Caco-2 (cell line): ENCODE measurements at regions not wholly inside any gene's neighbourhood (a gene's known extent, or its start where the extent isn't known, plus 50 kb on each side); places are given as distances from the start of the nearest gene placed in this dataset.

Experiments used
- BruUV-seq: library from RNA; stranded (reverse); fragments of 400-500 nt; replicated peaks from 2 replicates; lab custom pipeline; 2021; lab: Mats Ljungman, UMichigan
- CTCF ChIA-PET: fragments of 300-600 bp; sonication (Branson Sonifier 250); formaldehyde crosslinking; loops from one replicate; lab custom pipeline; 2022; ENCODE audit warnings: antibody characterized with exemption; lab: Charles Lee
- POLR2A ChIA-PET: fragments of 300-600 bp; sonication (Branson Sonifier 250); formaldehyde crosslinking; loops from one replicate; lab custom pipeline; 2022; ENCODE audit warnings: antibody characterized with exemption; lab: Charles Lee
- DNase-seq, 2 experiments: peaks; one replicate each; pipeline versions ENCODE4 v3.0.0 to v3.0.0-alpha.2; 2020 to 2022
- H3K27me3 ChIP-seq: replicated peaks from 2 replicates; pipeline ENCODE4 v1.6.0; 2011; ENCODE audit warnings: low read length; ENCODE audit not compliant: control insufficient read depth, insufficient read depth
- H3K36me3 ChIP-seq: 2 replicates; pipeline ENCODE4 v1.5.1; 2011; ENCODE audit warnings: low read length; ENCODE audit not compliant: control insufficient read depth, insufficient read depth
- H3K4me1 ChIP-seq: fragments of 250-450 bp; sonication (Bioruptor Pico); 2 replicates; pipeline ENCODE4 v1.5.1; 2020; ENCODE audit warnings: mild to moderate bottlenecking
- H3K4me3 ChIP-seq: 2 replicates; pipeline ENCODE4 v1.5.1; 2011; ENCODE audit warnings: low read depth, mild to moderate bottlenecking, control low read depth, low read length
- H3K9me3 ChIP-seq: fragments of 250-450 bp; sonication (Bioruptor Pico); 2 replicates; pipeline ENCODE4 v1.5.1; 2020; ENCODE audit warnings: mild to moderate bottlenecking, moderate library complexity
- H3K27ac Mint-ChIP-seq: one replicate; pipeline ENCODE4 v1.8.0; 2022; ENCODE audit warnings: mixed read lengths; ENCODE audit not compliant: unreplicated experiment
- H3K27me3 Mint-ChIP-seq: one replicate; pipeline ENCODE4 v1.8.0; 2022; ENCODE audit warnings: mixed read lengths; ENCODE audit not compliant: insufficient read depth, unreplicated experiment
- H3K36me3 Mint-ChIP-seq: one replicate; pipeline ENCODE4 v1.8.0; 2022; ENCODE audit warnings: mild to moderate bottlenecking, mixed read lengths; ENCODE audit not compliant: insufficient read depth, unreplicated experiment
- H3K4me1 Mint-ChIP-seq: one replicate; pipeline ENCODE4 v1.8.0; 2022; ENCODE audit warnings: low read depth, mixed read lengths; ENCODE audit not compliant: unreplicated experiment
- H3K4me3 Mint-ChIP-seq: one replicate; pipeline ENCODE4 v1.8.0; 2022; ENCODE audit warnings: mild to moderate bottlenecking, moderate library complexity, mixed read lengths; ENCODE audit not compliant: unreplicated experiment
- H3K9me3 Mint-ChIP-seq: one replicate; pipeline ENCODE4 v1.8.0; 2022; ENCODE audit warnings: mixed read lengths; ENCODE audit not compliant: unreplicated experiment
- intact Hi-C: fragments of 100-400 bp; cut with micrococcal nuclease; formaldehyde crosslinking; loops from one replicate; pipeline ENCODE4 v1.10.0; 2022; ENCODE audit not compliant: unreplicated experiment
- TF ChIP-seq, protein P1 (sequence below), 2 experiments: fragments of 200-600 bp in 1 of 2; IDR thresholded peaks; 1 replicate in 1 of 2; 2 replicates in 1 of 2; pipeline versions ENCODE4 v1.5.1 to v1.8.0; 2011 to 2022; ENCODE audit warnings: antibody characterized with exemption in 1 of 2, control low read depth in 1 of 2, inconsistent platforms in 1 of 2, low read depth in 1 of 2, low read length in 1 of 2, mild to moderate bottlenecking in 1 of 2, moderate library complexity in 1 of 2; ENCODE audit not compliant: insufficient read depth in 1 of 2, severe bottlenecking in 1 of 2, unreplicated experiment in 1 of 2

- H3K27ac Mint-ChIP-seq, result no peak overlapping the region
- H3K4me1 Mint-ChIP-seq, result no peaks in the 10 kb centered on the region
- Histone ChIP-seq H3K9me3 (no peaks in the 10 kb centered on the region), H3K36me3 (no peaks in the 10 kb centered on the region), H3K4me3 (no peak overlapping the region), H3K4me1 (peaks cover 13% of the 10 kb centered on the region), H3K27me3 (no peaks in the 10 kb centered on the region)
- no peaks in the 10 kb centered on the region for H3K36me3 Mint-ChIP-seq
- TF ChIP-seq, protein P1, sequence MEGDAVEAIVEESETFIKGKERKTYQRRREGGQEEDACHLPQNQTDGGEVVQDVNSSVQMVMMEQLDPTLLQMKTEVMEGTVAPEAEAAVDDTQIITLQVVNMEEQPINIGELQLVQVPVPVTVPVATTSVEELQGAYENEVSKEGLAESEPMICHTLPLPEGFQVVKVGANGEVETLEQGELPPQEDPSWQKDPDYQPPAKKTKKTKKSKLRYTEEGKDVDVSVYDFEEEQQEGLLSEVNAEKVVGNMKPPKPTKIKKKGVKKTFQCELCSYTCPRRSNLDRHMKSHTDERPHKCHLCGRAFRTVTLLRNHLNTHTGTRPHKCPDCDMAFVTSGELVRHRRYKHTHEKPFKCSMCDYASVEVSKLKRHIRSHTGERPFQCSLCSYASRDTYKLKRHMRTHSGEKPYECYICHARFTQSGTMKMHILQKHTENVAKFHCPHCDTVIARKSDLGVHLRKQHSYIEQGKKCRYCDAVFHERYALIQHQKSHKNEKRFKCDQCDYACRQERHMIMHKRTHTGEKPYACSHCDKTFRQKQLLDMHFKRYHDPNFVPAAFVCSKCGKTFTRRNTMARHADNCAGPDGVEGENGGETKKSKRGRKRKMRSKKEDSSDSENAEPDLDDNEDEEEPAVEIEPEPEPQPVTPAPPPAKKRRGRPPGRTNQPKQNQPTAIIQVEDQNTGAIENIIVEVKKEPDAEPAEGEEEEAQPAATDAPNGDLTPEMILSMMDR (IDR thresholded peaks at IDR 0.05; ENCODE audit: insufficient read depth in 1 of 2, low read depth in 1 of 2, low read length in 1 of 2, severe bottlenecking in 1 of 2, unreplicated experiment in 1 of 2), result no peak
- H3K4me3 Mint-ChIP-seq, result no peak overlapping the region
- no peaks in the 10 kb centered on the region for H3K27me3 Mint-ChIP-seq
- DNase-seq, result no peak
- POLR2A ChIA-PET, result no interaction called here
- no TSS peak for BruUV-seq
- no peaks in the 10 kb centered on the region for H3K9me3 Mint-ChIP-seq
- CTCF ChIA-PET, result no interaction called here
- intact Hi-C loops, result no loop called here
Measured at GRCh38 chr5:124480964-124481363, 265.5 kb downstream of the ZNF608 start.

DNA sequence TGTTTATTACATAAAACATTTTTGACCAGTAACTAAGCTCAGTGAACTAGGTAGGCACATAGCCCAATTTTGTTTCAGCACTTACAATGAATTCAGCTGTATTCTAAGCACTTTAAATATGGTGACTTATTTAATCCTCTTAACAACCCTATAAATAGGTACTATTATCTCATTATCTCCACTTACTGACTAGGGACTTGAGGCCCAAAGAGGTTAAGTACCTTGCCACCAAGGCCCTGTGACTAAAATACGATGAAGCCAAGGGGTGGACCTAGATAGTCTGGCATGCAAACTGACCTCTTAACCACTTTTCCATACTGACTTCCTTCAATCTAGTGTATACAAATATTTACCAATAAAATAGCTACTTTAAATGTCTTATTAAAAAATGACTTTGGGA, 266.4 kb downstream of the ZNF608 start:
- CTCF ChIA-PET, result no interaction called here
- TF ChIP-seq, protein P1 (IDR thresholded peaks at IDR 0.05; ENCODE audit: insufficient read depth in 1 of 2, low read depth in 1 of 2, low read length in 1 of 2, severe bottlenecking in 1 of 2, unreplicated experiment in 1 of 2), result no peak
- POLR2A ChIA-PET, result no interaction called here

DNA sequence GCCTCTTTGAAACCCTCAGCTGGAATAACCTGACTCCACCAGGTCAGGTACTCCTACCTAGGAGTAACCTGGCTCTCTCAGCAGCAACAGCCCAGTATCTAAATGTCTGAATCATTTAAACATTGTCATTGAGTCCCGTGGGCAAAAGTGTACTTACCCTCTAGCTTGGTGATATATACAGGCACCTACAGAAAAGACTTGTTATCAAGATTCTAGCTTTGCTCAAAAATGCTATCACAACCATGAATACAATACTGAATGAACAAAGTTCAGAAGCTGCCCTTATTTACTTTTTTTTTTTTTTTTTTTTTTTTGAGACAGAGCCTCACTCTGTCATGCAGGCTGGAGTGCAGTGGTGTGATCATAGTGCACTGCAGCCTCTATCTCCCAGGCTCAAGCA, 268.2 kb downstream of the ZNF608 start:
- TF ChIP-seq, protein P1 (IDR thresholded peaks at IDR 0.05; ENCODE audit: insufficient read depth in 1 of 2, low read depth in 1 of 2, low read length in 1 of 2, severe bottlenecking in 1 of 2, unreplicated experiment in 1 of 2), result no peak
- Mint-ChIP-seq H3K4me1 (no peaks in the 10 kb centered on the region), H3K27ac (no peak overlapping the region), H3K36me3 (no peaks in the 10 kb centered on the region), H3K4me3 (no peak overlapping the region), H3K9me3 (no peaks in the 10 kb centered on the region), H3K27me3 (no peaks in the 10 kb centered on the region)
- Histone ChIP-seq H3K27me3 (no peaks in the 10 kb centered on the region), H3K9me3 (no peaks in the 10 kb centered on the region), H3K4me1 (peaks cover 18% of the 10 kb centered on the region), H3K36me3 (no peaks in the 10 kb centered on the region), H3K4me3 (no peak overlapping the region)
- no peak for DNase-seq
- no TSS peak for BruUV-seq
- ChIA-PET POLR2A (interaction anchor here (0.6 kb wide), 1 partner anchor 17 kb away, joined by 6 read pairs; no protein-coding TSS in a partner anchor), CTCF (interaction anchor here (0.6 to 0.7 kb wide), 4 partner anchors 30 to 1632 kb away, joined by 3 to 5 read pairs (median 4); no protein-coding TSS in a partner anchor)
- intact Hi-C loops, result no loop called here

More for the DNA sequence above, 266.4 kb downstream of the ZNF608 start:
- Histone ChIP-seq H3K4me1 (peaks cover 13% of the 10 kb centered on the region), H3K9me3 (no peaks in the 10 kb centered on the region), H3K27me3 (no peaks in the 10 kb centered on the region), H3K4me3 (no peak overlapping the region), H3K36me3 (no peaks in the 10 kb centered on the region)
- no peaks in the 10 kb centered on the region for H3K36me3 Mint-ChIP-seq
- intact Hi-C loops, result no loop called here
- no peaks in the 10 kb centered on the region for H3K9me3 Mint-ChIP-seq
- no peak overlapping the region for H3K27ac Mint-ChIP-seq
- no peak overlapping the region for H3K4me3 Mint-ChIP-seq
- BruUV-seq, result no TSS peak
- no peaks in the 10 kb centered on the region for H3K4me1 Mint-ChIP-seq
- no peak for DNase-seq
- no peaks in the 10 kb centered on the region for H3K27me3 Mint-ChIP-seq
